H9 (cell line): ENCODE measurements at regions not wholly inside any gene's neighbourhood (a gene's known extent, or its start where the extent isn't known, plus 50 kb on each side); places are given as distances from the start of the nearest gene placed in this dataset.

Experiments
- DNase-seq: peaks from one replicate; pipeline ENCODE4 v3.0.0-alpha.2; 2017
- H2AFZ ChIP-seq: one replicate; pipeline ENCODE4 v1.6.1; 2013; ENCODE audit warnings: mild to moderate bottlenecking, low read length, control low read depth, moderate library complexity
- H2AK5ac ChIP-seq: 2 replicates; pipeline ENCODE4 v1.6.1; 2013; ENCODE audit warnings: low read length, control low read depth, mixed read lengths; ENCODE audit not compliant: insufficient read length
- H2BK120ac ChIP-seq: one replicate; pipeline ENCODE4 v1.6.1; 2013; ENCODE audit warnings: low read depth, mild to moderate bottlenecking, low read length, control low read depth, inconsistent platforms; ENCODE audit not compliant: poor library complexity, severe bottlenecking
- H2BK12ac ChIP-seq: 2 replicates; pipeline ENCODE4 v1.6.1; 2013; ENCODE audit warnings: low read length, control low read depth, mixed read lengths, low read depth; ENCODE audit not compliant: insufficient read length
- H2BK15ac ChIP-seq: 2 replicates; pipeline ENCODE4 v1.6.1; 2013; ENCODE audit warnings: low read depth, low read length, control low read depth
- H2BK20ac ChIP-seq: one replicate; pipeline ENCODE4 v1.6.1; 2013; ENCODE audit warnings: low read depth, mild to moderate bottlenecking, low read length, control low read depth, inconsistent platforms; ENCODE audit not compliant: poor library complexity, severe bottlenecking
- H2BK5ac ChIP-seq: 2 replicates; pipeline ENCODE4 v1.6.1; 2013; ENCODE audit warnings: low read length, control low read depth, mixed read lengths; ENCODE audit not compliant: insufficient read length
- H3K14ac ChIP-seq: 2 replicates; pipeline ENCODE4 v1.6.1; 2013; ENCODE audit warnings: low read length, control low read depth; ENCODE audit not compliant: insufficient read depth
- H3K18ac ChIP-seq: 2 replicates; pipeline ENCODE4 v1.6.1; 2013; ENCODE audit warnings: low read depth, mild to moderate bottlenecking, mixed read lengths, low read length, control low read depth; ENCODE audit not compliant: insufficient read length
- H3K23ac ChIP-seq: 2 replicates; pipeline ENCODE4 v1.6.1; 2013; ENCODE audit warnings: low read length, control low read depth, mixed read lengths, low read depth; ENCODE audit not compliant: insufficient read length
- H3K23me2 ChIP-seq: 2 replicates; pipeline ENCODE4 v1.6.1; 2013; ENCODE audit warnings: low read depth, mild to moderate bottlenecking, mixed read lengths, low read length, control low read depth; ENCODE audit not compliant: insufficient read length, poor library complexity, severe bottlenecking
- H3K27ac ChIP-seq: 2 replicates; pipeline ENCODE4 v1.5.1; 2013; ENCODE audit warnings: low read length, control low read depth, mixed read lengths, low read depth; ENCODE audit not compliant: insufficient read length
- H3K27me3 ChIP-seq: 2 replicates; pipeline ENCODE4 v1.6.1; 2013; ENCODE audit warnings: low read length, control low read depth, inconsistent platforms; ENCODE audit not compliant: insufficient read depth
- H3K4ac ChIP-seq: 2 replicates; pipeline ENCODE4 v1.6.1; 2013; ENCODE audit warnings: low read depth, mild to moderate bottlenecking, control low read depth, inconsistent platforms, low read length, moderate library complexity
- H3K4me1 ChIP-seq: 2 replicates; pipeline ENCODE4 v1.6.1; 2013; ENCODE audit warnings: low read length, control low read depth, inconsistent platforms; ENCODE audit not compliant: insufficient read depth
- H3K4me2 ChIP-seq: 2 replicates; pipeline ENCODE4 v1.6.1; 2013; ENCODE audit warnings: low read length, control low read depth, mixed read lengths; ENCODE audit not compliant: insufficient read length, insufficient read depth
- H3K56ac ChIP-seq: 2 replicates; pipeline ENCODE4 v1.6.1; 2013; ENCODE audit warnings: low read depth, mild to moderate bottlenecking, mixed read lengths, low read length, control low read depth; ENCODE audit not compliant: insufficient read length
- H3K79me1 ChIP-seq: 2 replicates; pipeline ENCODE4 v1.6.1; 2013; ENCODE audit warnings: low read depth, mild to moderate bottlenecking, moderate library complexity, low read length, control low read depth, inconsistent platforms; ENCODE audit not compliant: insufficient read depth, poor library complexity, severe bottlenecking
- H3K79me2 ChIP-seq: 2 replicates; pipeline ENCODE4 v1.6.1; 2013; ENCODE audit warnings: low read length, control low read depth, inconsistent platforms; ENCODE audit not compliant: insufficient read depth
- H3K9ac ChIP-seq: 2 replicates; pipeline ENCODE4 v1.6.1; 2013; ENCODE audit warnings: low read length, control low read depth, mixed read lengths; ENCODE audit not compliant: insufficient read length; ENCODE audit errors: extremely low read depth
- H3K9me3 ChIP-seq: one replicate; pipeline ENCODE4 v1.6.1; 2013; ENCODE audit warnings: low read depth, low read length, inconsistent platforms; ENCODE audit not compliant: control insufficient read depth
- H3T11ph ChIP-seq: one replicate; pipeline ENCODE4 v1.6.1; 2013; ENCODE audit warnings: mild to moderate bottlenecking, low read length, control low read depth, inconsistent platforms
- H4K20me1 ChIP-seq: one replicate; pipeline ENCODE4 v1.6.1; 2013; ENCODE audit not compliant: control insufficient read depth, insufficient read length, insufficient read depth
- H4K5ac ChIP-seq: 2 replicates; pipeline ENCODE4 v1.6.1; 2013; ENCODE audit warnings: low read depth, mild to moderate bottlenecking, mixed read lengths, low read length, control low read depth; ENCODE audit not compliant: insufficient read length
- H4K8ac ChIP-seq: replicated peaks from 2 replicates; pipeline ENCODE4 v1.6.1; 2013; ENCODE audit warnings: low read length, control low read depth, mixed read lengths, low read depth; ENCODE audit not compliant: insufficient read length
- H4K91ac ChIP-seq: 2 replicates; pipeline ENCODE4 v1.6.1; 2013; ENCODE audit warnings: low read depth, mild to moderate bottlenecking, moderate library complexity, mixed read lengths, low read length, control low read depth; ENCODE audit not compliant: insufficient read length
- H3K27ac Mint-ChIP-seq, 3 experiments: 2 replicates in 2 of 3; 3 replicates in 1 of 3; pipeline ENCODE4 v1.8.0; 2020 to 2021; ENCODE audit warnings: mixed read lengths in 3 of 3, mild to moderate bottlenecking in 1 of 3, moderate library complexity in 1 of 3
- H3K27me3 Mint-ChIP-seq: 2 replicates; pipeline ENCODE4 v1.8.0; 2021; ENCODE audit warnings: low read depth, mild to moderate bottlenecking, moderate library complexity, mixed read lengths
- H3K36me3 Mint-ChIP-seq, 3 experiments: 2 replicates in 2 of 3; 3 replicates in 1 of 3; pipeline ENCODE4 v1.8.0; 2020 to 2021; ENCODE audit warnings: low read depth in 3 of 3, mixed read lengths in 3 of 3; ENCODE audit not compliant: insufficient read depth in 1 of 3
- H3K4me1 Mint-ChIP-seq, 2 experiments: 2 replicates each; pipeline ENCODE4 v1.8.0; 2020; ENCODE audit warnings: mixed read lengths in 2 of 2
- H3K4me3 Mint-ChIP-seq, 2 experiments: 2 replicates in 1 of 2; 3 replicates in 1 of 2; pipeline ENCODE4 v1.8.0; 2020 to 2021; ENCODE audit warnings: mild to moderate bottlenecking in 2 of 2, mixed read lengths in 2 of 2, moderate library complexity in 1 of 2
- H3K9me3 Mint-ChIP-seq, 2 experiments: 2 replicates in 1 of 2; 3 replicates in 1 of 2; pipeline ENCODE4 v1.8.0; 2020; ENCODE audit warnings: mild to moderate bottlenecking in 2 of 2, mixed read lengths in 2 of 2, moderate library complexity in 1 of 2
- TF ChIP-seq, protein P1 (sequence below): fragments of 200-600 bp; sonication (generic); conservative IDR thresholded peaks from 3 replicates; pipeline ENCODE4 v1.8.0; 2021; ENCODE audit warnings: antibody characterized with exemption, mild to moderate bottlenecking

DNA sequence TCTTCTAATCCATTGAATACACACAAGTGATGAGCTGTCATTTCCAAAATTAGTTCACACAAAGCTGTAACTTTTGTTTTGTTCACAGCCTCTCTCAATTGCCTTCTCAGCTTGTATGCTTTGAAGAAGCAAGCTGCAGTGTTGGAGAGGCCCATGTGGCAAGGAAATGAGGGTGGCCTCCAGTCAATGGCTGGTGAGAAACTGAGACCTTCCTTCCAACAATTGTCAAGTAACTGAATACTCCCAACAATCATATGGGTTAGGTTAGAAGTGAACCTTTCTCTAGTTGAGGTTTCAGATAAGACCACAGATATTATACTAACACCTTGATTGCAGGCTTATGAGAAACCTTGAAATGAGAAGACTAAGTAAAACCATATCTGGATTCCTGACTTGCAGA, 82.4 kb upstream of the SOX9 start:
- Histone ChIP-seq H3K18ac (no peak overlapping the region), H3K4me2 (no peak overlapping the region), H3K9me3 (no peaks in the 10 kb centered on the region), H3K23ac (no peak overlapping the region), H4K8ac (no peak overlapping the region), H2AK5ac (no peak overlapping the region), H3K9ac (no peak overlapping the region), H2AFZ (no peak overlapping the region), H4K5ac (no peak overlapping the region), H3K4me1 (no peaks in the 10 kb centered on the region), H2BK120ac (no peak overlapping the region), H2BK12ac (no peak overlapping the region), H2BK5ac (no peak overlapping the region), H3K14ac (no peak overlapping the region), H3K56ac (no peak overlapping the region), H3K79me2 (no peaks in the 10 kb centered on the region), H3K4ac (no peak overlapping the region), H3K27me3 (no peaks in the 10 kb centered on the region), H2BK20ac (no peak overlapping the region), H2BK15ac (no peak overlapping the region), H4K91ac (no peak overlapping the region), H3K27ac (no peak overlapping the region), H3K23me2 (no peaks in the 10 kb centered on the region), H3K79me1 (no peaks in the 10 kb centered on the region), H3T11ph (no peak overlapping the region), H4K20me1 (no peaks in the 10 kb centered on the region)
- H3K36me3 Mint-ChIP-seq: peaks cover 0 to 2% (median 0%) of the 10 kb centered on the region in 3 experiments; a peak in 2 of 7 replicates
- peaks cover 6 to 10% of the 10 kb centered on the region in 2 experiments for H3K4me1 Mint-ChIP-seq
- no peak overlapping the region for H3K27ac Mint-ChIP-seq
- no peaks in the 10 kb centered on the region; a peak in 2 of 5 replicates for H3K9me3 Mint-ChIP-seq
- H3K27me3 Mint-ChIP-seq: no peaks in the 10 kb centered on the region; the same call in none of the 2 replicates
- no peak overlapping the region for H3K4me3 Mint-ChIP-seq
- TF ChIP-seq, protein P1, sequence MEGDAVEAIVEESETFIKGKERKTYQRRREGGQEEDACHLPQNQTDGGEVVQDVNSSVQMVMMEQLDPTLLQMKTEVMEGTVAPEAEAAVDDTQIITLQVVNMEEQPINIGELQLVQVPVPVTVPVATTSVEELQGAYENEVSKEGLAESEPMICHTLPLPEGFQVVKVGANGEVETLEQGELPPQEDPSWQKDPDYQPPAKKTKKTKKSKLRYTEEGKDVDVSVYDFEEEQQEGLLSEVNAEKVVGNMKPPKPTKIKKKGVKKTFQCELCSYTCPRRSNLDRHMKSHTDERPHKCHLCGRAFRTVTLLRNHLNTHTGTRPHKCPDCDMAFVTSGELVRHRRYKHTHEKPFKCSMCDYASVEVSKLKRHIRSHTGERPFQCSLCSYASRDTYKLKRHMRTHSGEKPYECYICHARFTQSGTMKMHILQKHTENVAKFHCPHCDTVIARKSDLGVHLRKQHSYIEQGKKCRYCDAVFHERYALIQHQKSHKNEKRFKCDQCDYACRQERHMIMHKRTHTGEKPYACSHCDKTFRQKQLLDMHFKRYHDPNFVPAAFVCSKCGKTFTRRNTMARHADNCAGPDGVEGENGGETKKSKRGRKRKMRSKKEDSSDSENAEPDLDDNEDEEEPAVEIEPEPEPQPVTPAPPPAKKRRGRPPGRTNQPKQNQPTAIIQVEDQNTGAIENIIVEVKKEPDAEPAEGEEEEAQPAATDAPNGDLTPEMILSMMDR: no peak
- DNase-seq: no peak
